WTC11 (cell line): ENCODE measurements at regions not wholly inside any gene's neighbourhood (a gene's known extent, or its start where the extent isn't known, plus 50 kb on each side); places are given as distances from the start of the nearest gene placed in this dataset.

Experiments
- ATAC-seq: fragments of 200-7000 bp; cut with Tn5 transposase; 2 replicates; pipeline ENCODE4 v1.10.0; 2021; ENCODE audit warnings: mild to moderate bottlenecking, moderate library complexity
- CTCF ChIA-PET: fragments of 300-600 bp; sonication (Branson Sonifier 250); formaldehyde crosslinking; loops from one replicate; lab custom pipeline; 2021; ENCODE audit warnings: antibody characterized with exemption; lab: Charles Lee
- POLR2A ChIA-PET: fragments of 350-600 bp; sonication (Branson Sonifier 250); formaldehyde crosslinking; loops from one replicate; lab custom pipeline; 2021; ENCODE audit warnings: antibody characterized with exemption; lab: Charles Lee
- DNase-seq: peaks from one replicate; pipeline ENCODE4 v3.0.0; 2021; ENCODE audit warnings: low spot score
- H3K27ac Mint-ChIP-seq: 2 replicates; pipeline ENCODE4 v1.8.0; 2021; ENCODE audit warnings: mixed read lengths
- H3K27me3 Mint-ChIP-seq: 2 replicates; pipeline ENCODE4 v1.8.0; 2021; ENCODE audit warnings: low read depth, mild to moderate bottlenecking, moderate library complexity, mixed read lengths
- H3K36me3 Mint-ChIP-seq: 2 replicates; pipeline ENCODE4 v1.8.0; 2021; ENCODE audit warnings: mixed read lengths
- H3K4me1 Mint-ChIP-seq: 2 replicates; pipeline ENCODE4 v1.8.0; 2022; ENCODE audit warnings: mixed read lengths
- H3K4me3 Mint-ChIP-seq: 2 replicates; pipeline ENCODE4 v1.8.0; 2021; ENCODE audit warnings: mild to moderate bottlenecking, moderate library complexity, mixed read lengths
- H3K9me3 Mint-ChIP-seq: 2 replicates; pipeline ENCODE4 v1.8.0; 2021; ENCODE audit warnings: mixed read lengths
- AR ChIP-seq: fragments of 250-450 bp; sonication (Bioruptor Pico); IDR thresholded peaks from 2 replicates; pipeline ENCODE4 v1.9.0; 2021; ENCODE audit warnings: mild to moderate bottlenecking
- ARID4B ChIP-seq: sonication (generic); formaldehyde crosslinking; IDR thresholded peaks from 2 replicates; pipeline ENCODE4 v1.8.0; 2023; ENCODE audit warnings: missing genetic modification reagents, mild to moderate bottlenecking, borderline replicate concordance
- CTCF ChIP-seq: fragments of 200-600 bp; IDR thresholded peaks from 2 replicates; pipeline ENCODE4 v1.8.0; 2022; ENCODE audit warnings: antibody characterized with exemption
- FOXK1 ChIP-seq: sonication (generic); formaldehyde crosslinking; IDR thresholded peaks from 2 replicates; pipeline ENCODE4 v1.8.0; 2022; ENCODE audit warnings: mild to moderate bottlenecking, moderate library complexity, missing genetic modification reagents
- JUN ChIP-seq: sonication (generic); formaldehyde crosslinking; IDR thresholded peaks from 2 replicates; pipeline ENCODE4 v1.8.0; 2023; ENCODE audit warnings: mild to moderate bottlenecking, missing genetic modification reagents
- PRDM15 ChIP-seq: sonication (generic); formaldehyde crosslinking; IDR thresholded peaks from 2 replicates; pipeline ENCODE4 v1.8.0; 2022; ENCODE audit warnings: missing genetic modification reagents
- RELA ChIP-seq: sonication (generic); formaldehyde crosslinking; IDR thresholded peaks from 2 replicates; pipeline ENCODE4 v1.8.1; 2022; ENCODE audit warnings: missing genetic modification reagents, mild to moderate bottlenecking, borderline replicate concordance
- RORB ChIP-seq: fragments of 250-450 bp; sonication (Bioruptor Pico); IDR thresholded peaks from 2 replicates; pipeline ENCODE4 v1.9.0; 2021; ENCODE audit warnings: mild to moderate bottlenecking
- TEAD4 ChIP-seq: sonication (generic); formaldehyde crosslinking; IDR thresholded peaks from 2 replicates; pipeline ENCODE4 v1.8.0; 2022; ENCODE audit warnings: mild to moderate bottlenecking, missing genetic modification reagents
- ZNF232 ChIP-seq: sonication (generic); formaldehyde crosslinking; IDR thresholded peaks from 2 replicates; pipeline ENCODE4 v1.8.0; 2022; ENCODE audit warnings: mild to moderate bottlenecking, missing genetic modification reagents
- ZNF671 ChIP-seq: fragments of 250-450 bp; sonication (Bioruptor Pico); IDR thresholded peaks from 2 replicates; pipeline ENCODE4 v1.8.0; 2021; ENCODE audit warnings: mild to moderate bottlenecking
- ZSCAN18 ChIP-seq: fragments of 250-450 bp; sonication (Bioruptor Pico); IDR thresholded peaks from 2 replicates; pipeline ENCODE4 v2.1.2; 2022; ENCODE audit warnings: mild to moderate bottlenecking, moderate library complexity
- TF ChIP-seq, protein P1 (sequence below): fragments of 250-450 bp; sonication (Bioruptor Pico); IDR thresholded peaks from 2 replicates; pipeline ENCODE4 v1.9.0; 2021; ENCODE audit warnings: mild to moderate bottlenecking, borderline replicate concordance
- TF ChIP-seq, protein P2 (sequence below): sonication (generic); formaldehyde crosslinking; IDR thresholded peaks from 2 replicates; pipeline ENCODE4 v1.8.0; 2022; ENCODE audit warnings: mild to moderate bottlenecking, missing genetic modification reagents

DNA sequence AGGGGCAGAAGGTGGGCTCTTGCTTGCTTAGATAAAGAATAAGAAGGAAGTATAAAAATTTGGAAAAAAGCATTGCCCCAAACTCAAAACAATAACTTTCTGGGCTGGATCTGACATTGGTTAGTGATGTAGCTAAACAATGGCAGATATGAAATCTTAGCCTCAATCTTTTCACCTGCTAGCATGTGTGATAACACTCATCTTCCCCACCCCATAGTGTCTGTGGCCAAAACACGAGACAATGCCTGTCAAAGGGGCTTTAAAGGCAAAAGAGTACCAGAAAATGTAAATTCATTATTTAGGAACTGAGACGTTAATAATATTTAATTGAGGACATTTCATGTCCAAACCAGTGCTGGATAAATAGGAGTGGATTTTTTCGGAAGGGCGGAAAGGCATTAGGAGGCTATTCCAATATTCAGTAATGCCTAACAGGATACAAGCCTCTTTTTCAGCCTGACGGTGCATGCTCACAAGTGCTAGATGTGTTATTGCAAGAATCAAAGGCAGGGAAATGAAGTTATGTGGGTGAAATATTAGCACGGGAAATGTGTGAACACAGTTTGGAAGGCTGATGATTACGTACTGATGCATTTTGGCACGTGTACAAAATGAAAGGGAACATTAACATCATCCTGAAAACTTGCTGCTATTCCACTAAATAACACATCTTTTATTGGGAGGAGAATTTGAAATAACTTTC, 395.7 kb downstream of the GALR1 start (continued):
- TF ChIP-seq CTCF, result no peak
- no peak for TF ChIP-seq TEAD4 (CRISPR knock-in tag)
- TF ChIP-seq ZNF232 (CRISPR knock-in tag), result no peak
- TF ChIP-seq AR (CRISPR knock-in tag), result no peak
- no peak for TF ChIP-seq RELA
- TF ChIP-seq ZNF671 (CRISPR knock-in tag), result no peak
- no peak for TF ChIP-seq JUN (CRISPR knock-in tag)

GRCh38 chr18:77647472-77647871, 397.8 kb downstream of the GALR1 start:
- no peak overlapping the region for H3K27ac Mint-ChIP-seq
- H3K4me3 Mint-ChIP-seq, result no peak overlapping the region
- peaks cover 3% of the 10 kb centered on the region for H3K27me3 Mint-ChIP-seq
- DNase-seq, result no peak
- ATAC-seq, result no peak
- H3K4me1 Mint-ChIP-seq, result peaks cover 12% of the 10 kb centered on the region
- peaks cover 2% of the 10 kb centered on the region; the same call in 1 of the 2 replicates for H3K36me3 Mint-ChIP-seq
- peaks cover 11% of the 10 kb centered on the region for H3K9me3 Mint-ChIP-seq
- CTCF ChIA-PET, result interaction anchor here (1.0 to 1.5 kb wide), 2 partner anchors 294 to 436 kb away, joined by 3 to 4 read pairs; no protein-coding TSS in a partner anchor
- POLR2A ChIA-PET, result no interaction called here
- no peak for TF ChIP-seq ZSCAN18 (CRISPR knock-in tag)
- TF ChIP-seq FOXK1, result no peak
- no peak for TF ChIP-seq PRDM15 (CRISPR knock-in tag)
- TF ChIP-seq, protein P1, sequence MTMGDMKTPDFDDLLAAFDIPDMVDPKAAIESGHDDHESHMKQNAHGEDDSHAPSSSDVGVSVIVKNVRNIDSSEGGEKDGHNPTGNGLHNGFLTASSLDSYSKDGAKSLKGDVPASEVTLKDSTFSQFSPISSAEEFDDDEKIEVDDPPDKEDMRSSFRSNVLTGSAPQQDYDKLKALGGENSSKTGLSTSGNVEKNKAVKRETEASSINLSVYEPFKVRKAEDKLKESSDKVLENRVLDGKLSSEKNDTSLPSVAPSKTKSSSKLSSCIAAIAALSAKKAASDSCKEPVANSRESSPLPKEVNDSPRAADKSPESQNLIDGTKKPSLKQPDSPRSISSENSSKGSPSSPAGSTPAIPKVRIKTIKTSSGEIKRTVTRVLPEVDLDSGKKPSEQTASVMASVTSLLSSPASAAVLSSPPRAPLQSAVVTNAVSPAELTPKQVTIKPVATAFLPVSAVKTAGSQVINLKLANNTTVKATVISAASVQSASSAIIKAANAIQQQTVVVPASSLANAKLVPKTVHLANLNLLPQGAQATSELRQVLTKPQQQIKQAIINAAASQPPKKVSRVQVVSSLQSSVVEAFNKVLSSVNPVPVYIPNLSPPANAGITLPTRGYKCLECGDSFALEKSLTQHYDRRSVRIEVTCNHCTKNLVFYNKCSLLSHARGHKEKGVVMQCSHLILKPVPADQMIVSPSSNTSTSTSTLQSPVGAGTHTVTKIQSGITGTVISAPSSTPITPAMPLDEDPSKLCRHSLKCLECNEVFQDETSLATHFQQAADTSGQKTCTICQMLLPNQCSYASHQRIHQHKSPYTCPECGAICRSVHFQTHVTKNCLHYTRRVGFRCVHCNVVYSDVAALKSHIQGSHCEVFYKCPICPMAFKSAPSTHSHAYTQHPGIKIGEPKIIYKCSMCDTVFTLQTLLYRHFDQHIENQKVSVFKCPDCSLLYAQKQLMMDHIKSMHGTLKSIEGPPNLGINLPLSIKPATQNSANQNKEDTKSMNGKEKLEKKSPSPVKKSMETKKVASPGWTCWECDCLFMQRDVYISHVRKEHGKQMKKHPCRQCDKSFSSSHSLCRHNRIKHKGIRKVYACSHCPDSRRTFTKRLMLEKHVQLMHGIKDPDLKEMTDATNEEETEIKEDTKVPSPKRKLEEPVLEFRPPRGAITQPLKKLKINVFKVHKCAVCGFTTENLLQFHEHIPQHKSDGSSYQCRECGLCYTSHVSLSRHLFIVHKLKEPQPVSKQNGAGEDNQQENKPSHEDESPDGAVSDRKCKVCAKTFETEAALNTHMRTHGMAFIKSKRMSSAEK (CRISPR knock-in tag), result no peak
- no peak for TF ChIP-seq ARID4B (CRISPR knock-in tag)
- TF ChIP-seq, protein P2, sequence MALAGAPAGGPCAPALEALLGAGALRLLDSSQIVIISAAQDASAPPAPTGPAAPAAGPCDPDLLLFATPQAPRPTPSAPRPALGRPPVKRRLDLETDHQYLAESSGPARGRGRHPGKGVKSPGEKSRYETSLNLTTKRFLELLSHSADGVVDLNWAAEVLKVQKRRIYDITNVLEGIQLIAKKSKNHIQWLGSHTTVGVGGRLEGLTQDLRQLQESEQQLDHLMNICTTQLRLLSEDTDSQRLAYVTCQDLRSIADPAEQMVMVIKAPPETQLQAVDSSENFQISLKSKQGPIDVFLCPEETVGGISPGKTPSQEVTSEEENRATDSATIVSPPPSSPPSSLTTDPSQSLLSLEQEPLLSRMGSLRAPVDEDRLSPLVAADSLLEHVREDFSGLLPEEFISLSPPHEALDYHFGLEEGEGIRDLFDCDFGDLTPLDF (CRISPR knock-in tag), result no peak
- no peak for TF ChIP-seq RORB (CRISPR knock-in tag)
